Stimulated activated CD8-positive, alpha-beta memory T cell treated with anti-CD3 and anti-CD28 coated beads, Interleukin-15, amount 100 ng/mL, for 1 hour (primary cell): ENCODE measurements at regions not wholly inside any gene's neighbourhood (a gene's known extent, or its start where the extent isn't known, plus 50 kb on each side); places are given as distances from the start of the nearest gene placed in this dataset.

Source experiments
- DNase-seq: peaks from one replicate; pipeline ENCODE4 v3.0.0-alpha.2; 2020; ENCODE audit warnings: low read depth

GRCh38 chr22:48785792-48786678, 1041.6 kb downstream of the BRD1 start:
- DNase-seq = no peak

GRCh38 chr22:48784701-48785503, 1042.8 kb downstream of the BRD1 start:
- no peak for DNase-seq

- DNase-seq = no peak
Observed at GRCh38 chr22:48783821-48784266, 1043.8 kb downstream of the BRD1 start.

- DNase-seq = no peak
Observed at GRCh38 chr22:48782811-48783511, 1044.7 kb downstream of the BRD1 start.

- DNase-seq = no peak
Observed at GRCh38 chr22:48782326-48782725, 1045.3 kb downstream of the BRD1 start.

- no peak for DNase-seq
Observed at GRCh38 chr22:48781868-48782267, 1045.8 kb downstream of the BRD1 start.

- DNase-seq = no peak
Observed at GRCh38 chr22:48781391-48781790, 1046.3 kb downstream of the BRD1 start.

- DNase-seq = no peak
Observed at GRCh38 chr22:48780597-48781277, 1046.9 kb downstream of the BRD1 start.

GRCh38 chr22:48779661-48780596, 1047.7 kb downstream of the BRD1 start:
- no peak for DNase-seq

GRCh38 chr22:48779211-48779643, 1048.4 kb downstream of the BRD1 start:
- no peak for DNase-seq

- DNase-seq = no peak
Observed at GRCh38 chr22:48778308-48779195, 1049.1 kb downstream of the BRD1 start.

- DNase-seq = no peak
Observed at GRCh38 chr22:48772286-48772907, 1055.3 kb downstream of the BRD1 start.

- no peak for DNase-seq
Observed at GRCh38 chr22:48765595-48765994, 1062.1 kb downstream of the BRD1 start.

GRCh38 chr22:48761546-48761945, 1066.1 kb downstream of the BRD1 start:
- DNase-seq = no peak

GRCh38 chr22:48760481-48761390, 1066.9 kb downstream of the BRD1 start:
- no peak for DNase-seq

- no peak for DNase-seq
Observed at GRCh38 chr22:48758881-48759875, 1068.5 kb downstream of the BRD1 start.
